ENCODE measurements at regions not wholly inside any gene's neighbourhood (a gene's known extent, or its start where the extent isn't known, plus 50 kb on each side); places are given as distances from the start of the nearest gene placed in this dataset.
A peak's percentile ranks its signal among the peaks of the same experiment; 100 is the strongest.

DNA sequence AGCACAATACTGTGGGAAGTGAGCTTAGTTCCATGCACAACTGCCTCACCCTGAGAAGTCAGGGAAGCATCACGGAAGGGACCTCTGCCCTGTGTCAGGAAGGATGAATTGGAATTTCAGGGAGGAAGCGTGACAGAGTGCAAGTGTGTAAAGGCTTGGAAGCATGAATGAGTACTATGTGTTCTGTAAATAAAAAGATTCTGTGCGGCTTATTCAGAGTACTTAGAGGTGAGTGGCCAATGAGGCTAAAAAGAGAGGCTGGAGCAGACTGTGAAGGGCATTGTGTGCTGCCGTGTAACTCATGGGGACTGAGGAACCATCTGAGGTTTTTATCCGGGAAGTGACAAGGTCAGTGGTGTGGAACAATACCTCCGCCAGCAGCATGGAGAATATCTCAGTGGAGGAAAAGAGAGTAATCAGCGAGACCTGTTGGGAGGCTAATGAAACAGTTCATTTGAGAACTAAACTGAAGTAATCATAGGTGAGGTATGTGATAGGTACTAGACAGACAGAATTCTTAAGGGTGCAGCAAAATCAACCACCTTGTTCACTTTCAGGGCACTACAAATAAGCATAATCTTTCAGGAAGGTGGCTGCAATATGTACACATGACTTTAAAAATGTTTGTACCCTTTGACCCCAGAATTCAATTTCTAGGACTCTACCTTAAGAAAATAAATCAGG lies 64.9 kb upstream of the SPRED1 start:
- no peak overlapping the region for H2BK5ac ChIP-seq (ENCODE audit: low read depth, low read length, poor library complexity, severe bottlenecking)
- H3K4me2 ChIP-seq (ENCODE audit: low read depth, low read length), result no peak overlapping the region
- no peaks in the 10 kb centered on the region for H3K36me3 ChIP-seq (ENCODE audit: control insufficient read depth, insufficient read depth, low read length)
- H3K23ac ChIP-seq (ENCODE audit: low read depth, low read length), result no peak overlapping the region
- no peak overlapping the region for H3K56ac ChIP-seq (ENCODE audit: extremely low read depth, insufficient read depth, low read length)
- H3K9ac ChIP-seq (ENCODE audit: low read depth, low read length), result no peak overlapping the region
- WGBS, 2 experiments (ENCODE audit: extremely low coverage in 2 of 2, insufficient read length in 1 of 2), result 62% methylated on average over 5 of the region's 7 CpGs; no CpG with 5 or more reads in 1 of the 2 experiments
- H3K27me3 ChIP-seq (ENCODE audit: control insufficient read depth, insufficient read depth, low read length), result peaks cover 37% of the 10 kb centered on the region
- no peak overlapping the region for H2BK15ac ChIP-seq (ENCODE audit: low read depth, low read length)
- no peak for TF ChIP-seq CTCF (conservative IDR thresholded peaks at IDR 0.05; ENCODE audit: low read depth, low read length)
- no peak for TF ChIP-seq RAD21 (IDR thresholded peaks at IDR 0.05; ENCODE audit: low read length)
- no peak for TF ChIP-seq SMC3 (IDR thresholded peaks at IDR 0.05; ENCODE audit: low read depth, low read length)
- TF ChIP-seq CEBPB (IDR thresholded peaks at IDR 0.05; ENCODE audit: low read depth, low read length), result no peak
- TF ChIP-seq, protein P1, sequence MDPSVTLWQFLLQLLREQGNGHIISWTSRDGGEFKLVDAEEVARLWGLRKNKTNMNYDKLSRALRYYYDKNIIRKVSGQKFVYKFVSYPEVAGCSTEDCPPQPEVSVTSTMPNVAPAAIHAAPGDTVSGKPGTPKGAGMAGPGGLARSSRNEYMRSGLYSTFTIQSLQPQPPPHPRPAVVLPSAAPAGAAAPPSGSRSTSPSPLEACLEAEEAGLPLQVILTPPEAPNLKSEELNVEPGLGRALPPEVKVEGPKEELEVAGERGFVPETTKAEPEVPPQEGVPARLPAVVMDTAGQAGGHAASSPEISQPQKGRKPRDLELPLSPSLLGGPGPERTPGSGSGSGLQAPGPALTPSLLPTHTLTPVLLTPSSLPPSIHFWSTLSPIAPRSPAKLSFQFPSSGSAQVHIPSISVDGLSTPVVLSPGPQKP (IDR thresholded peaks at IDR 0.05; ENCODE audit: borderline replicate concordance, low read depth, low read length), result no peak
- TF ChIP-seq MXI1 (IDR thresholded peaks at IDR 0.05; ENCODE audit: borderline replicate concordance, low read depth, low read length), result no peak
- no peak for TF ChIP-seq USF2 (IDR thresholded peaks at IDR 0.05; ENCODE audit: low read depth, low read length)
- no peaks in the 10 kb centered on the region for H4K20me1 ChIP-seq (ENCODE audit: insufficient read depth, low read length)
- H3K79me1 ChIP-seq (ENCODE audit: low read depth in 1 of 2, low read length in 2 of 2), result no peaks in the 10 kb centered on the region
- H2AK9ac ChIP-seq (replicated peaks; ENCODE audit: low read depth, low read length, poor library complexity), result no peak overlapping the region
- ChIA-PET POLR2A (ENCODE audit: unreplicated experiment) (no interaction called here), CTCF (interaction anchor here (0.6 kb wide), 1 partner anchor 41 kb away, joined by 4 read pairs; no protein-coding TSS in a partner anchor)
- no peak overlapping the region for H3K4ac ChIP-seq (ENCODE audit: low read depth, low read length)
- H3K27ac ChIP-seq (ENCODE audit: insufficient read depth, low read length), result no peak overlapping the region
- no peak overlapping the region for H4K8ac ChIP-seq (ENCODE audit: low read depth in 2 of 2, low read length in 2 of 2)
- no peak overlapping the region for H4K91ac ChIP-seq (ENCODE audit: insufficient read depth, low read depth, low read length)
- no peak overlapping the region for H3K18ac ChIP-seq (ENCODE audit: low read depth, low read length)
- in situ Hi-C loops (cut with MboI; ENCODE audit: low sequenced_read_pairs) (loop anchor here (25.0 kb wide), 1 partner anchor 475 kb away; no protein-coding TSS in a partner anchor), intact Hi-C loops (cut with micrococcal nuclease) (no loop called here), dilution Hi-C loops (cut with HindIII; ENCODE audit: low sequenced_read_pairs, unreplicated experiment) (no loop called here)
- H3K4me1 ChIP-seq (ENCODE audit: control insufficient read depth, insufficient read depth, low read length), result no peaks in the 10 kb centered on the region; the same call in 1 of the 2 replicates
- no peaks in the 10 kb centered on the region for H3K9me3 ChIP-seq (ENCODE audit: control insufficient read depth, insufficient read depth, low read length)
- DNase-seq (peak; percentile 10), ATAC-seq (ENCODE audit: low read depth) (no peak)
- no peak overlapping the region for H2AK5ac ChIP-seq (ENCODE audit: low read depth, low read length)
- H3K14ac ChIP-seq (replicated peaks; ENCODE audit: low read depth, low read length), result no peak overlapping the region
- no peak overlapping the region for H4K5ac ChIP-seq (ENCODE audit: low read depth, low read length)
- no peak overlapping the region for H2BK20ac ChIP-seq (ENCODE audit: low read depth, low read length)
- H2BK120ac ChIP-seq (ENCODE audit: low read depth, low read length), result no peak overlapping the region
- H3K4me3 ChIP-seq (ENCODE audit: insufficient read depth, low read depth, low read length), result no peak overlapping the region
- no peaks in the 10 kb centered on the region for H3K9me1 ChIP-seq (ENCODE audit: insufficient read depth, low read length)
- no peak overlapping the region for H2AFZ ChIP-seq (replicated peaks; ENCODE audit: low read length, poor library complexity)
- no TSS peak for BruUV-seq (replicated peaks)

All from IMR-90 (cell line).